Stimulated activated CD8-positive, alpha-beta memory T cell treated with anti-CD3 and anti-CD28 coated beads, Interleukin-7, amount 100 ng/mL, for 48 hours (primary cell): ENCODE measurements at regions not wholly inside any gene's neighbourhood (a gene's known extent, or its start where the extent isn't known, plus 50 kb on each side); places are given as distances from the start of the nearest gene placed in this dataset.
"Not testable (repeated sequence)": the region's sequence is repeated elsewhere in the genome, so short reads cannot be mapped to it uniquely, and the experiment has no call there.

Experiments
- DNase-seq, 2 donors: peaks; one replicate each; pipeline ENCODE4 v3.0.0-alpha.2; 2020; ENCODE audit warnings: low read depth in 1 of 2; ENCODE audit errors: extremely low read depth in 1 of 2

- no peak for DNase-seq
Observed at GRCh38 chr9:87195306-87195705, 248.0 kb upstream of the GAS1 start.

- DNase-seq, result no peak
Observed at GRCh38 chr9:87197349-87198130, 250.2 kb upstream of the GAS1 start.

GRCh38 chr9:87198716-87199115 is 251.4 kb upstream of the GAS1 start:
- no peak for DNase-seq

GRCh38 chr9:87199278-87199677 is 252.0 kb upstream of the GAS1 start:
- DNase-seq, result no peak

- no peak for DNase-seq
Observed at GRCh38 chr9:87199782-87200181, 252.5 kb upstream of the GAS1 start.

GRCh38 chr9:87201351-87201751 is 254.0 kb upstream of the GAS1 start:
- no peak for DNase-seq

GRCh38 chr9:87206064-87206661 is 258.9 kb upstream of the GAS1 start:
- no peak for DNase-seq

- DNase-seq, result not testable (repeated sequence)
Observed at GRCh38 chr9:87210658-87211057, 263.4 kb upstream of the GAS1 start.

- DNase-seq, result no peak
Observed at GRCh38 chr9:87211669-87212068, 264.4 kb upstream of the GAS1 start.

GRCh38 chr9:87212605-87213021 is 265.3 kb upstream of the GAS1 start:
- DNase-seq, result no peak

GRCh38 chr9:87213948-87214347 is 266.6 kb upstream of the GAS1 start:
- DNase-seq, result no peak

- DNase-seq, result no peak
Observed at GRCh38 chr9:87214991-87215390, 267.7 kb upstream of the GAS1 start.

- no peak for DNase-seq
Observed at GRCh38 chr9:87216036-87216435, 268.7 kb upstream of the GAS1 start.

GRCh38 chr9:87216897-87217455 is 269.7 kb upstream of the GAS1 start:
- no peak for DNase-seq

- no peak for DNase-seq
Observed at GRCh38 chr9:87223392-87224246, 274.0 kb upstream of the DAPK1 start.

GRCh38 chr9:87226896-87227295 is 270.8 kb upstream of the DAPK1 start:
- no peak for DNase-seq

- DNase-seq, result no peak
Observed at GRCh38 chr9:87227456-87227855, 270.2 kb upstream of the DAPK1 start.

GRCh38 chr9:87229108-87229507 is 268.6 kb upstream of the DAPK1 start:
- no peak for DNase-seq

GRCh38 chr9:87233431-87233830 is 264.2 kb upstream of the DAPK1 start:
- no peak for DNase-seq

GRCh38 chr9:87233899-87234455 is 263.7 kb upstream of the DAPK1 start:
- DNase-seq, result no peak

- DNase-seq, result no peak
Observed at GRCh38 chr9:87234854-87235253, 262.8 kb upstream of the DAPK1 start.
